RWPE1 (cell line): ENCODE measurements at regions not wholly inside any gene's neighbourhood (a gene's known extent, or its start where the extent isn't known, plus 50 kb on each side); places are given as distances from the start of the nearest gene placed in this dataset.

Experiments
- CTCF ChIA-PET: fragments of 350-600 bp; sonication (Branson Sonifier 250); formaldehyde crosslinking; extraction: SDS; loops from one replicate; lab custom pipeline; 2021; lab: Yijun Ruan, JAX
- POLR2A ChIA-PET: fragments of 400-600 bp; formaldehyde crosslinking; extraction: SDS; loops from one replicate; lab custom pipeline; 2020; ENCODE audit warnings: antibody characterized with exemption; ENCODE audit not compliant: low non-redundant PET; lab: Yijun Ruan, JAX
- DNase-seq: peaks from one replicate; pipeline ENCODE4 v3.0.0; 2012; ENCODE audit warnings: low spot score
- H3K27ac ChIP-seq: fragments of 450-650 bp; 2 replicates; pipeline ENCODE4 v1.5.1; 2017
- CTCF ChIP-seq: fragments of 450-650 bp; conservative IDR thresholded peaks from 2 replicates; pipeline ENCODE4 v1.5.1; 2017; ENCODE audit warnings: low read depth, mild to moderate bottlenecking

- POLR2A ChIA-PET, result no interaction called here
- DNase-seq, result no peak
- no peak overlapping the region for H3K27ac ChIP-seq
- no peak for TF ChIP-seq CTCF
- CTCF ChIA-PET, result no interaction called here
These were observed 369.5 kb upstream of the BRINP3 start for GRCh38 chr1:190847166-190847565.

DNA sequence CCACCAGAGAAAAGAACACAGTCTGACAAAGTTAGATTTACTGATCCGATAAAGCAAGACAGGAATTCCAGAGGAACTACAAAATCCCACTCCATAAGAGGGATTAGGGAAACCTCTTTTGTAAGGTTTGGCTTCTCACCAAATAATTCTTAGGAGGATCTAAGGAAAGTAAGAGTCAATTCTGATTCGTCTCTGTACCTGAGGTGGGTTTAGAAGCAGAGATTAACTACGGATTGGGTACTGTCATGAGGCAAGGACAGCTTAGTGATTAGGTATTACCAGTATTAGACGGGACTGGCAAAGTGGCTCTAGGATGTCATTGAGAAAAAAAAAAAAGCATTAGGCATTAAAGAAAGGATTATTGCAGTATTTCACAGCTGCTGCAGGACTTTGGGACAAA, 371.7 kb upstream of the BRINP3 start:
- CTCF ChIA-PET, result no interaction called here
- no peak for DNase-seq
- TF ChIP-seq CTCF, result no peak
- no peak overlapping the region for H3K27ac ChIP-seq
- POLR2A ChIA-PET, result no interaction called here

DNA sequence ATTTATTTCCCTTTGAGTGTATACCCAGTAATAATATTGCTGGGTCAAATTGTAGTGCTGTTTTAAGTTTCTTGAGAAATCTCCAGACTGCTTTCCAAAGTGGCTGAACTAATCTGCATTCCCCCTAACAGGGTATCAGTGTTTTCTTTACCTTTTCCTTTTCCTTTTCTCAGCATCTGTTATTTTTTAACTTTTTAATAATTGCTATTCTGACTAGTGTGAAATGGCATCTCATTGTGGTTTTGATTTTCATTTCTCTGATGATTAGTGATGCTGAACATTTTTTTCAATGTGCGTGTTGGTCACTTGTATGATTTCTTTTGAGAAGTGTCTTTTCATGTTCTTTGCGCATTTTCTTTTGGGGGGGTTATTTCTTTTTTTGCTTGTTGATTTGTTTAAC, 374.9 kb upstream of the BRINP3 start:
- POLR2A ChIA-PET, result no interaction called here
- DNase-seq, result no peak
- CTCF ChIA-PET, result no interaction called here
- TF ChIP-seq CTCF, result no peak
- no peak overlapping the region for H3K27ac ChIP-seq

DNA sequence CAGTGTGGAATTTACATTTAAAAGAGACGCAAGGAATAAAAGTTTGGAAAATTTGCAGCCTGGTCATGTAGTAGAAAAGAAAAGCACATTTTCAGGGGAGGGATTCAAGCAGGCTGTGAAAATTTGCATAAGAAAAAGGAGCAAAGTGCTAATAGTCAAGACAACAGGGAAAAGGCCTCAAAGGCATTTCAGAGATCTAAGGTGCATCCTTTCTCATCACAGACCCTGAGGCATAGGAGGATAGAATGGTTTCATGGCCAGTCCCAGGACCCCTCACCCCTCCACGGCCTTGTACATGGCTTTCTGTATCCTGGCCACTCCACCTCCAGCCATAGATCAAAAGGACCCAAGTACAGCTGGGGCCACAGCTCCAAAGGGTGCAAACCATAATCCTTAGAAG, 380.5 kb upstream of the BRINP3 start:
- CTCF ChIA-PET, result no interaction called here
- DNase-seq, result no peak
- TF ChIP-seq CTCF, result no peak
- POLR2A ChIA-PET, result no interaction called here
- no peak overlapping the region for H3K27ac ChIP-seq

- no peak for DNase-seq
- CTCF ChIA-PET, result no interaction called here
- TF ChIP-seq CTCF, result no peak
- POLR2A ChIA-PET, result no interaction called here
- no peak overlapping the region for H3K27ac ChIP-seq
These were observed 386.5 kb upstream of the BRINP3 start for GRCh38 chr1:190864013-190864641.

DNA sequence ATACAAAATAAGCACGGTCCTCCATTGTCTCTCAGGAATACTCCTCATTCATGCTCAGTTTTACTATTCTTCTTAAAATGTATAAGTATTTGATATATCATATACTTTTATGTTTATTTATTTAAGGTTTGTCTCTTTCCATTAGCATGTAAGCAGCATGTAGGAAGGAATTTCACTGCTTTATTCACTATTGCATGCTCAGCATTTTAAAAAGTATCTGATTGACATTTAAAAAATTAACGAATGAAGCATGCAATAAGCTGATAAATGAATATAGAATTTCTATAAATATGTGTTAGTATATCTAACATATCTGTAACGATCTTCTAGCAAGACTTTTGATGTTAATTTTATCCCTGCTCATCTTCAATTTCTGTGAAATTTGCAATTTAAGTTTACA, 402.7 kb upstream of the BRINP3 start:
- H3K27ac ChIP-seq, result no peak overlapping the region
- ChIA-PET CTCF (interaction anchor here (0.7 to 1.0 kb wide), 2 partner anchors 20 to 915 kb away, joined by 3 read pairs; no protein-coding TSS in a partner anchor), POLR2A (no interaction called here)
- DNase-seq, result no peak
- no peak for TF ChIP-seq CTCF
